GM12878 (cell line): ENCODE measurements at regions not wholly inside any gene's neighbourhood (a gene's known extent, or its start where the extent isn't known, plus 50 kb on each side); places are given as distances from the start of the nearest gene placed in this dataset.

Source experiments
- ATAC-seq: fragments of 200-7000 bp; cut with Tn5 transposase; 3 replicates; pipeline ENCODE4 v1.9.1; 2020; ENCODE audit warnings: mild to moderate bottlenecking, moderate library complexity
- BruUV-seq: library from RNA; stranded (reverse); fragments of 400-500 nt; replicated peaks from 2 replicates; lab custom pipeline; 2021; lab: Mats Ljungman, UMichigan
- CTCF ChIA-PET: fragments of 300-600 bp; sonication (Branson Sonifier 250); formaldehyde crosslinking; extraction: SDS; loops from one replicate; lab custom pipeline; 2021; ENCODE audit warnings: inconsistent platforms; lab: Yijun Ruan, JAX
- POLR2A ChIA-PET: fragments of 350-600 bp; formaldehyde crosslinking; extraction: SDS; loops from one replicate; lab custom pipeline; 2021; ENCODE audit warnings: inconsistent platforms; lab: Charles Lee
- RAD21 ChIA-PET: fragments of 300-600 bp; sonication (Branson Sonifier 250); formaldehyde crosslinking; loops from one replicate; lab custom pipeline; 2023; ENCODE audit warnings: antibody characterized with exemption; ENCODE audit not compliant: unreplicated experiment; lab: Charles Lee
- SMC1A ChIA-PET: fragments of 300-600 bp; sonication (Branson Sonifier 250); formaldehyde crosslinking; loops from one replicate; lab custom pipeline; 2023; ENCODE audit not compliant: unreplicated experiment, uncharacterized antibody; lab: Charles Lee
- DNase-seq: peaks from one replicate; pipeline ENCODE4 v3.0.0-alpha.2; 2011; ENCODE audit warnings: low read depth, low spot score
- FAIRE-seq: peaks from 3 replicates; lab custom pipeline; 2011; peaks lifted over from hg19 to GRCh38; lab: Jason Lieb, UNC
- H2AFZ ChIP-seq: 2 replicates; pipeline ENCODE4 v1.6.0; 2011; ENCODE audit warnings: low read depth, low read length, control low read depth; ENCODE audit not compliant: control insufficient read depth
- H3K27ac ChIP-seq: 2 replicates; pipeline ENCODE4 v1.5.1; 2011; ENCODE audit warnings: control low read depth; ENCODE audit not compliant: control insufficient read depth, insufficient read depth
- H3K27me3 ChIP-seq, 2 experiments: replicated peaks in 1 of 2; 2 replicates each; pipeline versions ENCODE4 v1.6.0 to v1.6.1; 2011; ENCODE audit warnings: low read length in 1 of 2; ENCODE audit not compliant: control insufficient read depth in 2 of 2, insufficient read depth in 2 of 2
- H3K36me3 ChIP-seq, 2 experiments: 2 replicates each; pipeline ENCODE4 v1.5.1; 2011; ENCODE audit warnings: low read length in 1 of 2; ENCODE audit not compliant: control insufficient read depth in 2 of 2, insufficient read depth in 2 of 2
- H3K4me1 ChIP-seq: 2 replicates; pipeline ENCODE4 v1.6.1; 2011; ENCODE audit warnings: mild to moderate bottlenecking, low read length, moderate library complexity, mixed read lengths; ENCODE audit not compliant: control insufficient read depth, insufficient read depth
- H3K4me2 ChIP-seq: 2 replicates; pipeline ENCODE4 v1.6.0; 2011; ENCODE audit warnings: control low read depth; ENCODE audit not compliant: control insufficient read depth, insufficient read depth
- H3K4me3 ChIP-seq: fragments of 200-600 bp; sonication (generic); 2 replicates; pipeline ENCODE4 v1.5.1; 2016
- H3K79me2 ChIP-seq: 2 replicates; pipeline ENCODE4 v1.6.0; 2011; ENCODE audit warnings: low read length; ENCODE audit not compliant: control insufficient read depth, insufficient read depth
- H3K9ac ChIP-seq: 2 replicates; pipeline ENCODE4 v1.8.0; 2011; ENCODE audit warnings: low read length, control low read depth, mixed read lengths; ENCODE audit not compliant: control insufficient read depth, insufficient read depth
- H3K9me3 ChIP-seq: replicated peaks from 3 replicates; pipeline ENCODE4 v1.5.1; 2011; ENCODE audit warnings: mild to moderate bottlenecking, low read length; ENCODE audit not compliant: control insufficient read depth, insufficient read depth
- H4K20me1 ChIP-seq: 2 replicates; pipeline ENCODE4 v1.6.0; 2011; ENCODE audit not compliant: control insufficient read depth, insufficient read depth
- ASH2L ChIP-seq: fragments of 300-600, 200-600 bp; sonication (generic); IDR thresholded peaks from 2 replicates; pipeline ENCODE4 v1.6.1; 2017; ENCODE audit warnings: low read depth, mild to moderate bottlenecking, borderline replicate concordance
- CHD1 ChIP-seq: IDR thresholded peaks from 2 replicates; pipeline ENCODE4 v1.6.1; 2012; ENCODE audit warnings: low read depth, low read length, improper control_type of control experiment
- RCOR1 ChIP-seq: conservative IDR thresholded peaks from 2 replicates; pipeline ENCODE4 v1.6.1; 2012; ENCODE audit warnings: low read depth, low read length, improper control_type of control experiment
- SPI1 ChIP-seq: IDR thresholded peaks from 2 replicates; pipeline ENCODE4 v1.6.1; 2011; ENCODE audit warnings: low read depth, mild to moderate bottlenecking, low read length, moderate library complexity, borderline replicate concordance; ENCODE audit not compliant: insufficient read depth
- TCF12 ChIP-seq: IDR thresholded peaks from 2 replicates; pipeline ENCODE4 v1.6.1; 2011; ENCODE audit warnings: low read depth, mild to moderate bottlenecking, low read length
- WGBS: methylation state at CpG from one replicate; pipeline ENCODE4 v1.1.6; 2016; ENCODE audit warnings: low lambda C conversion rate; ENCODE audit not compliant: insufficient replicate concordance, insufficient coverage; ENCODE audit errors: missing lambda C conversion rate; 5-methylcytosine and 5-hydroxymethylcytosine counted together
- in situ Hi-C: fragments of 300-500 bp; cut with MboI; formaldehyde crosslinking; loops from 9 replicates; pipeline ENCODE4 v1.14.3; 2018; ENCODE audit warnings: mixed read lengths
- intact Hi-C: fragments of 100-400 bp; cut with micrococcal nuclease; formaldehyde crosslinking; loops from one replicate; pipeline ENCODE4 v1.14.2; 2022; ENCODE audit not compliant: unreplicated experiment
- TF ChIP-seq, protein P1 (sequence below): fragments of 450-650 bp; IDR thresholded peaks from 2 replicates; pipeline ENCODE4 v1.6.1; 2018; ENCODE audit warnings: mild to moderate bottlenecking, low read depth, moderate library complexity; ENCODE audit not compliant: partially characterized antibody

DNA sequence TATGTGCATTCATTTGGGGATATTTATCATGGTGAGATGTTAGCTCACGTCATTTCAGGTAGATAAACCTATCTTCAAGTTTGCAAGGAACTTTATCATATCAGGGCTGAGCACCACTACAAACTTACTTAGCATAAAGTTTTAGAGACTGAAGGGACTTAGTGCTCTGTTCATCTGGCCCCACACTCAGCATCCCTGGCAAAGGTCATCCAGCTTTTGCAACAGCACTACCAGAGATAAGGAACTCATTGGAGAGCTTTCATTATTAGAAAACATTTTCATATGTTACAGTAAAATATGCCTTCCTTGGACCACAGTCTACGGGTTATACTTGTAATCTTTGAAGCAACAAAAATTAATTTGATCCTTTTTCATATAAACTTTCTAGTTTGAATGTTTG is 263.4 kb downstream of the POU4F1 start:
- 3% methylated on average over 2 of the region's 2 CpGs for WGBS
- Histone ChIP-seq H3K4me3 (no peak overlapping the region), H3K4me1 (no peaks in the 10 kb centered on the region), H3K9me3 (no peaks in the 10 kb centered on the region), H2AFZ (no peak overlapping the region), H3K4me2 (no peak overlapping the region), H3K36me3 (no peaks in the 10 kb centered on the region), H3K27me3 (no peaks in the 10 kb centered on the region), H3K79me2 (no peaks in the 10 kb centered on the region), H3K9ac (no peak overlapping the region), H4K20me1 (no peaks in the 10 kb centered on the region), H3K27ac (no peak overlapping the region)
- SMC1A ChIA-PET = no interaction called here
- intact Hi-C loops = no loop called here
- BruUV-seq = no TSS peak
- CTCF ChIA-PET = interaction anchor here (1.0 kb wide), 1 partner anchor 219 kb away, joined by 4 read pairs; no protein-coding TSS in a partner anchor
- in situ Hi-C loops = no loop called here
- POLR2A ChIA-PET = no interaction called here
- no peak for ATAC-seq
- FAIRE-seq = no peak
- DNase-seq = no peak
- no peak for TF ChIP-seq TCF12
- no peak for TF ChIP-seq RCOR1
- no peak for TF ChIP-seq SPI1
- TF ChIP-seq, protein P1, sequence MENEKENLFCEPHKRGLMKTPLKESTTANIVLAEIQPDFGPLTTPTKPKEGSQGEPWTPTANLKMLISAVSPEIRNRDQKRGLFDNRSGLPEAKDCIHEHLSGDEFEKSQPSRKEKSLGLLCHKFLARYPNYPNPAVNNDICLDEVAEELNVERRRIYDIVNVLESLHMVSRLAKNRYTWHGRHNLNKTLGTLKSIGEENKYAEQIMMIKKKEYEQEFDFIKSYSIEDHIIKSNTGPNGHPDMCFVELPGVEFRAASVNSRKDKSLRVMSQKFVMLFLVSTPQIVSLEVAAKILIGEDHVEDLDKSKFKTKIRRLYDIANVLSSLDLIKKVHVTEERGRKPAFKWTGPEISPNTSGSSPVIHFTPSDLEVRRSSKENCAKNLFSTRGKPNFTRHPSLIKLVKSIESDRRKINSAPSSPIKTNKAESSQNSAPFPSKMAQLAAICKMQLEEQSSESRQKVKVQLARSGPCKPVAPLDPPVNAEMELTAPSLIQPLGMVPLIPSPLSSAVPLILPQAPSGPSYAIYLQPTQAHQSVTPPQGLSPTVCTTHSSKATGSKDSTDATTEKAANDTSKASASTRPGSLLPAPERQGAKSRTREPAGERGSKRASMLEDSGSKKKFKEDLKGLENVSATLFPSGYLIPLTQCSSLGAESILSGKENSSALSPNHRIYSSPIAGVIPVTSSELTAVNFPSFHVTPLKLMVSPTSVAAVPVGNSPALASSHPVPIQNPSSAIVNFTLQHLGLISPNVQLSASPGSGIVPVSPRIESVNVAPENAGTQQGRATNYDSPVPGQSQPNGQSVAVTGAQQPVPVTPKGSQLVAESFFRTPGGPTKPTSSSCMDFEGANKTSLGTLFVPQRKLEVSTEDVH = no peak
- TF ChIP-seq ASH2L = no peak
- no peak for TF ChIP-seq CHD1
- RAD21 ChIA-PET = no interaction called here
